ENCODE measurements at regions not wholly inside any gene's neighbourhood (a gene's known extent, or its start where the extent isn't known, plus 50 kb on each side); places are given as distances from the start of the nearest gene placed in this dataset.

GRCh38 chr10:83678850-83679249 is 460.5 kb upstream of the GHITM start:
- H3K4me2 ChIP-seq (ENCODE audit: low read depth, low read length, poor library complexity, severe bottlenecking) = no peak overlapping the region
- H3K27me3 ChIP-seq (ENCODE audit: low read length) = no peaks in the 10 kb centered on the region
- H3K9me2 ChIP-seq (replicated peaks; ENCODE audit: insufficient read depth, low read length) = no peaks in the 10 kb centered on the region
- no peaks in the 10 kb centered on the region for H3K36me3 ChIP-seq (ENCODE audit: low read length)
- H3K4me3 ChIP-seq (ENCODE audit: insufficient read depth, low read length, poor library complexity, severe bottlenecking) = no peak overlapping the region
- H4K20me1 ChIP-seq (ENCODE audit: low read depth, low read length) = no peaks in the 10 kb centered on the region
- no peak overlapping the region for H3K27ac ChIP-seq (ENCODE audit: low read depth, low read length)
- H2AFZ ChIP-seq (ENCODE audit: low read depth, low read length, severe bottlenecking) = no peak overlapping the region
- H3K79me2 ChIP-seq (ENCODE audit: insufficient read depth, low read length) = no peaks in the 10 kb centered on the region
- no peak for TF ChIP-seq CTCF (IDR thresholded peaks at IDR 0.05; ENCODE audit: insufficient read depth, low read length, poor library complexity, severe bottlenecking)
- TF ChIP-seq EZH2phosphoT487 (conservative IDR thresholded peaks at IDR 0.05; ENCODE audit: low read length) = no peak
- no peaks in the 10 kb centered on the region for H3K9me3 ChIP-seq (ENCODE audit: insufficient read depth, low read length)
- no peaks in the 10 kb centered on the region for H3F3A ChIP-seq (ENCODE audit: insufficient read depth)
- no peak overlapping the region for H3K9ac ChIP-seq (ENCODE audit: low read length)

- Histone ChIP-seq H3K4me2 (ENCODE audit: low read depth, low read length, poor library complexity, severe bottlenecking) (no peak overlapping the region), H2AFZ (ENCODE audit: low read depth, low read length, severe bottlenecking) (no peak overlapping the region), H3F3A (ENCODE audit: insufficient read depth) (no peaks in the 10 kb centered on the region), H3K27me3 (ENCODE audit: low read length) (no peaks in the 10 kb centered on the region), H3K4me3 (ENCODE audit: insufficient read depth, low read length, poor library complexity, severe bottlenecking) (no peak overlapping the region), H4K20me1 (ENCODE audit: low read depth, low read length) (no peaks in the 10 kb centered on the region), H3K9ac (ENCODE audit: low read length) (no peak overlapping the region), H3K36me3 (ENCODE audit: low read length) (no peaks in the 10 kb centered on the region), H3K9me2 (replicated peaks; ENCODE audit: insufficient read depth, low read length) (no peaks in the 10 kb centered on the region), H3K9me3 (ENCODE audit: insufficient read depth, low read length) (no peaks in the 10 kb centered on the region), H3K27ac (ENCODE audit: low read depth, low read length) (no peak overlapping the region), H3K79me2 (ENCODE audit: insufficient read depth, low read length) (no peaks in the 10 kb centered on the region)
- no peak for TF ChIP-seq CTCF (IDR thresholded peaks at IDR 0.05; ENCODE audit: insufficient read depth, low read length, poor library complexity, severe bottlenecking)
- no peak for TF ChIP-seq EZH2phosphoT487 (conservative IDR thresholded peaks at IDR 0.05; ENCODE audit: low read length)
These were observed 458.8 kb upstream of the GHITM start for GRCh38 chr10:83680470-83680891.

- H3K36me3 ChIP-seq (ENCODE audit: low read length) = no peaks in the 10 kb centered on the region
- no peak overlapping the region for H3K9ac ChIP-seq (ENCODE audit: low read length)
- no peak overlapping the region for H3K27ac ChIP-seq (ENCODE audit: low read depth, low read length)
- no peak overlapping the region for H2AFZ ChIP-seq (ENCODE audit: low read depth, low read length, severe bottlenecking)
- H3K4me3 ChIP-seq (ENCODE audit: insufficient read depth, low read length, poor library complexity, severe bottlenecking) = no peak overlapping the region
- H3K9me3 ChIP-seq (ENCODE audit: insufficient read depth, low read length) = no peaks in the 10 kb centered on the region
- no peaks in the 10 kb centered on the region for H4K20me1 ChIP-seq (ENCODE audit: low read depth, low read length)
- no peaks in the 10 kb centered on the region for H3K9me2 ChIP-seq (replicated peaks; ENCODE audit: insufficient read depth, low read length)
- H3K27me3 ChIP-seq (ENCODE audit: low read length) = no peaks in the 10 kb centered on the region
- TF ChIP-seq EZH2phosphoT487 (conservative IDR thresholded peaks at IDR 0.05; ENCODE audit: low read length) = no peak
- no peak for TF ChIP-seq CTCF (IDR thresholded peaks at IDR 0.05; ENCODE audit: insufficient read depth, low read length, poor library complexity, severe bottlenecking)
- no peaks in the 10 kb centered on the region for H3K79me2 ChIP-seq (ENCODE audit: insufficient read depth, low read length)
- H3F3A ChIP-seq (ENCODE audit: insufficient read depth) = no peaks in the 10 kb centered on the region
- H3K4me2 ChIP-seq (ENCODE audit: low read depth, low read length, poor library complexity, severe bottlenecking) = no peak overlapping the region
These were observed 456.9 kb upstream of the GHITM start for GRCh38 chr10:83682414-83682813.

All from SU-DHL-6 (cell line).